SK-N-MC (cell line): ENCODE measurements at regions not wholly inside any gene's neighbourhood (a gene's known extent, or its start where the extent isn't known, plus 50 kb on each side); places are given as distances from the start of the nearest gene placed in this dataset.

Experiments
- DNase-seq: peaks from one replicate; pipeline ENCODE4 v3.0.0-alpha.2; 2011; ENCODE audit warnings: low read depth, low spot score
- H3K27ac ChIP-seq: fragments of 200-600 bp; sonication (generic); 2 replicates; pipeline ENCODE4 v1.5.1; 2016; ENCODE audit warnings: mixed run types
- H3K36me3 ChIP-seq: fragments of 200-600 bp; sonication (generic); 2 replicates; pipeline ENCODE4 v1.6.1; 2017; ENCODE audit warnings: antibody characterized with exemption, low read length, mixed read lengths; ENCODE audit not compliant: insufficient read depth
- H3K4me3 ChIP-seq: fragments of 200-600 bp; sonication (generic); 2 replicates; pipeline ENCODE4 v1.5.1; 2016
- H3K9ac ChIP-seq: fragments of 200-600 bp; sonication (generic); 2 replicates; pipeline ENCODE4 v1.8.0; 2017; ENCODE audit warnings: mixed run types, mixed read lengths; ENCODE audit not compliant: insufficient read length
- H3K9me3 ChIP-seq: fragments of 200-600 bp; sonication (generic); 2 replicates; pipeline ENCODE4 v1.6.1; 2017; ENCODE audit warnings: low read depth, mild to moderate bottlenecking, antibody characterized with exemption, low read length, moderate library complexity, mixed read lengths
- EZH2 ChIP-seq: fragments of 200-600 bp; sonication (generic); IDR thresholded peaks from one replicate; pipeline ENCODE4 v1.6.1; 2017; ENCODE audit warnings: antibody characterized with exemption
- FOXP2 ChIP-seq: optimal IDR thresholded peaks from 2 replicates; pipeline ENCODE3; 2011; ENCODE audit warnings: mild to moderate bottlenecking, moderate library complexity; ENCODE audit not compliant: insufficient read depth; ENCODE audit errors: extremely low read length, control extremely low read depth
- POLR2AphosphoS5 ChIP-seq: IDR thresholded peaks from 2 replicates; pipeline ENCODE4 v1.6.1; 2012; ENCODE audit warnings: mild to moderate bottlenecking, low read depth, low read length, borderline replicate concordance

DNA sequence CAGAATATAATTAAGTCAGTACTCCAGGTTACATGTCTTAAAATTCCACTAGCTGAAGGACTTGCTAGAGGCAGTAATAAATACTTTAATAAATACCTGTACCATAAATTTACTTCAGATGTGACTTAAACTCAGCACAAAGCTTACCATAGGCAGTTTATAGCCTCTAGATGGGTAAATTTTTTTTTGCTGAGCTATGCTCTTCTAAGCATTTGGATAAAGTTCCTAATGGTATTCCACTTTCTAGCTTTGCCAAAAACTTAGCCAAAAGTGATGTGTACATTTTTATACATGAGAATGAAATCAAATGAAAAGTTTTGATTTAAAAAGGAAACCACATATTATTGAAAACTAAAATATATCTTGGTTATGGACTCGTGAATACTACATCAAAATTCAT lies 63.7 kb upstream of the DHX40 start:
- H3K27ac ChIP-seq = peak overlapping the region; percentile 53; the same call in 1 of the 2 replicates
- no peak for DNase-seq
- TF ChIP-seq POLR2AphosphoS5 (no peak), FOXP2 (no peak), EZH2 (no peak)

DNA sequence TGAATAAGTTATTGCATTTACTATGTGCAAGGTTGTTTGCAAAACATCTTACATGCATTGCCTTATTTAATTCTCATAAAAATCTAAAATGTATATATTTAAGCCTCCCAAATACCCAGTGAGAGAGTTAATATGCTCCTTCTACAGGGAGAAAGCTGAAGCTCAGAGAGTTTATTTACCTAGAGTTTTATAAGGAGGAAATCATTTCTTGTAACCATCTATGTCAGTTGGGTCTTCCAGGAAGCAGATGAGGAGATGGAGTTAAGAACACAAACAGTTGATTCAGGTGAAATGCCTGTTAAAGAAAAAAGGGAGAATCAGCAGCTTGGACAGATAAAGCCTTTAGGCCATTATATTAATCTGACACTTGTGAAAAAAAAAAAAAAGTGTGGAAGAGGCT lies 62.6 kb upstream of the DHX40 start:
- no peak overlapping the region for H3K27ac ChIP-seq
- H3K4me3 ChIP-seq = no peak overlapping the region
- DNase-seq = no peak
- no peaks in the 10 kb centered on the region for H3K9me3 ChIP-seq
- TF ChIP-seq FOXP2 (no peak), EZH2 (no peak), POLR2AphosphoS5 (no peak)
- H3K36me3 ChIP-seq = no peaks in the 10 kb centered on the region
- no peak overlapping the region for H3K9ac ChIP-seq

More for the DNA sequence above, 63.7 kb upstream of the DHX40 start:
- Histone ChIP-seq H3K9ac (no peak overlapping the region), H3K36me3 (no peaks in the 10 kb centered on the region), H3K9me3 (no peaks in the 10 kb centered on the region), H3K4me3 (no peak overlapping the region)

- TF ChIP-seq EZH2 (no peak), POLR2AphosphoS5 (no peak), FOXP2 (no peak)
- H3K27ac ChIP-seq = no peak overlapping the region
- H3K9ac ChIP-seq = no peak overlapping the region
- H3K4me3 ChIP-seq = no peak overlapping the region
- H3K36me3 ChIP-seq = no peaks in the 10 kb centered on the region
- no peaks in the 10 kb centered on the region for H3K9me3 ChIP-seq
- no peak for DNase-seq
These were observed 61.9 kb upstream of the DHX40 start for GRCh38 chr17:59503500-59503899.

- DNase-seq = no peak
- H3K9ac ChIP-seq = no peak overlapping the region
- H3K36me3 ChIP-seq = no peaks in the 10 kb centered on the region
- no peak for TF ChIP-seq EZH2
- no peak for TF ChIP-seq FOXP2
- no peak for TF ChIP-seq POLR2AphosphoS5
- no peak overlapping the region for H3K27ac ChIP-seq
- H3K4me3 ChIP-seq = no peak overlapping the region
- H3K9me3 ChIP-seq = no peaks in the 10 kb centered on the region
These were observed 60.6 kb upstream of the DHX40 start for GRCh38 chr17:59504821-59505220.

- Histone ChIP-seq H3K9me3 (no peaks in the 10 kb centered on the region), H3K4me3 (no peak overlapping the region), H3K36me3 (no peaks in the 10 kb centered on the region), H3K27ac (no peak overlapping the region), H3K9ac (no peak overlapping the region)
- no peak for TF ChIP-seq POLR2AphosphoS5
- no peak for TF ChIP-seq EZH2
- TF ChIP-seq FOXP2 = no peak
- no peak for DNase-seq
These were observed 59.7 kb upstream of the DHX40 start for GRCh38 chr17:59505610-59506276.

GRCh38 chr17:59506894-59507726 lies 58.3 kb upstream of the DHX40 start:
- no peaks in the 10 kb centered on the region for H3K9me3 ChIP-seq
- DNase-seq = no peak
- TF ChIP-seq FOXP2 = no peak
- no peak for TF ChIP-seq POLR2AphosphoS5
- no peak for TF ChIP-seq EZH2

DNA sequence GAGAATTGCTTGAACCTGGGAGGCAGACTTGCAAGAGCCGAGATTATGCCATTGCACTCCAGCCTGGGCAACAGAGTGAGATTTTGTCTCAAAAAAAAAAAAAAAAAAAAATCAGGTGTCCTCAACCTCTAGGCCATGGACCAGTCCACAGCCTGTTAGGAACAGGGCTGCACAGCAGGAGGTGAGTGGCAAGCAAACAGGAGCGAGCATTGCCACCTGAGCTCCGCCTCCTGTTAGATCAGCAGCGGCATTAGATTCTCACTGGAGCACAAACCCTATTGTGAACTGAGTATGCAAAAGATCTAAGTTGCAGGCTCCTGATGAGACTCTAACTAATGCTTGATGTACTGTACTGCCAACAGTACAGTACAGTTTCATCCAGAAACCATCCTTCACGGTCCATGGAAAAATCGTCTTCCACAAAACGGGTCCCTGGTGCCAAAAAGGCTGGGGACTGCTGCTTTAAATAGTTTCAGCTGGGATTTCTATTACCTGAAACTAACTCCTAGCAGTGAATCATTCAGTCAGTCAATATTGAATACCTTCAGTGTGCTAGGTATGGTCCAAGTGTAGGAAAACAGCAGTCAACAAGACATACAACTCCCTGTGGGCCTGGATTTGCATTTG lies 56.3 kb upstream of the DHX40 start:
- no peak for DNase-seq
- no peaks in the 10 kb centered on the region for H3K9me3 ChIP-seq
- no peaks in the 10 kb centered on the region for H3K36me3 ChIP-seq
- H3K4me3 ChIP-seq = no peak overlapping the region
- no peak overlapping the region for H3K9ac ChIP-seq
- TF ChIP-seq FOXP2 = no peak
- no peak for TF ChIP-seq POLR2AphosphoS5
- no peak for TF ChIP-seq EZH2
- H3K27ac ChIP-seq = no peak overlapping the region

More at GRCh38 chr17:59506894-59507726, 58.3 kb upstream of the DHX40 start:
- Histone ChIP-seq H3K9ac (no peak overlapping the region), H3K4me3 (no peak overlapping the region), H3K27ac (no peak overlapping the region), H3K36me3 (no peaks in the 10 kb centered on the region)

DNA sequence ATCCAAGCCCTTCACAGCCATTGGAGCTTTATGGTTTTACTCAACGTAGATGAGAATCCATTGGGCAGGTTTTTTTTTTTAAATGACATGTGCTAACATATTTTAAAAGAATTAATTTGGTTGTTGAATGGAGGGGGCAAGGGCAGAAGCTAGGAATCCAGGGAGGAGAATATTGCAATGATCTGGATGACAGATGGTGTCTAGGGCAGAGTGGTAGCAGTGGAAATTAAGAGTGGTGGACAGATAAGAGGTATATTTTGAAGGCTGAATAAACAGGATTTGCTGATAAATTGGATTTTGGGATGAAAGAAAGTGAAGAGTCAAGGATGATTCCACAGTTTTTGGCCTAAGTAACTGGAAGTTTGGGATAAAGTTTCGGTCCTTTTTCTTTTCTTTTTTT lies 54.8 kb upstream of the DHX40 start:
- DNase-seq = no peak

More for the DNA sequence above, 54.8 kb upstream of the DHX40 start:
- no peak overlapping the region for H3K4me3 ChIP-seq
- TF ChIP-seq POLR2AphosphoS5 (no peak), FOXP2 (no peak), EZH2 (no peak)
- no peak overlapping the region for H3K9ac ChIP-seq
- no peaks in the 10 kb centered on the region for H3K36me3 ChIP-seq
- no peak overlapping the region for H3K27ac ChIP-seq
- no peaks in the 10 kb centered on the region for H3K9me3 ChIP-seq
